H9 (cell line): ENCODE measurements at regions not wholly inside any gene's neighbourhood (a gene's known extent, or its start where the extent isn't known, plus 50 kb on each side); places are given as distances from the start of the nearest gene placed in this dataset.

Source experiments
- DNase-seq: peaks from one replicate; pipeline ENCODE4 v3.0.0-alpha.2; 2017
- H2AFZ ChIP-seq: one replicate; pipeline ENCODE4 v1.6.1; 2013; ENCODE audit warnings: mild to moderate bottlenecking, low read length, control low read depth, moderate library complexity
- H2AK5ac ChIP-seq: 2 replicates; pipeline ENCODE4 v1.6.1; 2013; ENCODE audit warnings: low read length, control low read depth, mixed read lengths; ENCODE audit not compliant: insufficient read length
- H2BK120ac ChIP-seq: one replicate; pipeline ENCODE4 v1.6.1; 2013; ENCODE audit warnings: low read depth, mild to moderate bottlenecking, low read length, control low read depth, inconsistent platforms; ENCODE audit not compliant: poor library complexity, severe bottlenecking
- H2BK12ac ChIP-seq: 2 replicates; pipeline ENCODE4 v1.6.1; 2013; ENCODE audit warnings: low read length, control low read depth, mixed read lengths, low read depth; ENCODE audit not compliant: insufficient read length
- H2BK15ac ChIP-seq: 2 replicates; pipeline ENCODE4 v1.6.1; 2013; ENCODE audit warnings: low read depth, low read length, control low read depth
- H2BK20ac ChIP-seq: one replicate; pipeline ENCODE4 v1.6.1; 2013; ENCODE audit warnings: low read depth, mild to moderate bottlenecking, low read length, control low read depth, inconsistent platforms; ENCODE audit not compliant: poor library complexity, severe bottlenecking
- H2BK5ac ChIP-seq: 2 replicates; pipeline ENCODE4 v1.6.1; 2013; ENCODE audit warnings: low read length, control low read depth, mixed read lengths; ENCODE audit not compliant: insufficient read length
- H3K14ac ChIP-seq: 2 replicates; pipeline ENCODE4 v1.6.1; 2013; ENCODE audit warnings: low read length, control low read depth; ENCODE audit not compliant: insufficient read depth
- H3K18ac ChIP-seq: 2 replicates; pipeline ENCODE4 v1.6.1; 2013; ENCODE audit warnings: low read depth, mild to moderate bottlenecking, mixed read lengths, low read length, control low read depth; ENCODE audit not compliant: insufficient read length
- H3K23ac ChIP-seq: 2 replicates; pipeline ENCODE4 v1.6.1; 2013; ENCODE audit warnings: low read length, control low read depth, mixed read lengths, low read depth; ENCODE audit not compliant: insufficient read length
- H3K23me2 ChIP-seq: 2 replicates; pipeline ENCODE4 v1.6.1; 2013; ENCODE audit warnings: low read depth, mild to moderate bottlenecking, mixed read lengths, low read length, control low read depth; ENCODE audit not compliant: insufficient read length, poor library complexity, severe bottlenecking
- H3K27ac ChIP-seq: 2 replicates; pipeline ENCODE4 v1.5.1; 2013; ENCODE audit warnings: low read length, control low read depth, mixed read lengths, low read depth; ENCODE audit not compliant: insufficient read length
- H3K27me3 ChIP-seq: 2 replicates; pipeline ENCODE4 v1.6.1; 2013; ENCODE audit warnings: low read length, control low read depth, inconsistent platforms; ENCODE audit not compliant: insufficient read depth
- H3K4ac ChIP-seq: 2 replicates; pipeline ENCODE4 v1.6.1; 2013; ENCODE audit warnings: low read depth, mild to moderate bottlenecking, control low read depth, inconsistent platforms, low read length, moderate library complexity
- H3K4me1 ChIP-seq: 2 replicates; pipeline ENCODE4 v1.6.1; 2013; ENCODE audit warnings: low read length, control low read depth, inconsistent platforms; ENCODE audit not compliant: insufficient read depth
- H3K4me2 ChIP-seq: 2 replicates; pipeline ENCODE4 v1.6.1; 2013; ENCODE audit warnings: low read length, control low read depth, mixed read lengths; ENCODE audit not compliant: insufficient read length, insufficient read depth
- H3K56ac ChIP-seq: 2 replicates; pipeline ENCODE4 v1.6.1; 2013; ENCODE audit warnings: low read depth, mild to moderate bottlenecking, mixed read lengths, low read length, control low read depth; ENCODE audit not compliant: insufficient read length
- H3K79me1 ChIP-seq: 2 replicates; pipeline ENCODE4 v1.6.1; 2013; ENCODE audit warnings: low read depth, mild to moderate bottlenecking, moderate library complexity, low read length, control low read depth, inconsistent platforms; ENCODE audit not compliant: insufficient read depth, poor library complexity, severe bottlenecking
- H3K79me2 ChIP-seq: 2 replicates; pipeline ENCODE4 v1.6.1; 2013; ENCODE audit warnings: low read length, control low read depth, inconsistent platforms; ENCODE audit not compliant: insufficient read depth
- H3K9ac ChIP-seq: 2 replicates; pipeline ENCODE4 v1.6.1; 2013; ENCODE audit warnings: low read length, control low read depth, mixed read lengths; ENCODE audit not compliant: insufficient read length; ENCODE audit errors: extremely low read depth
- H3K9me3 ChIP-seq: one replicate; pipeline ENCODE4 v1.6.1; 2013; ENCODE audit warnings: low read depth, low read length, inconsistent platforms; ENCODE audit not compliant: control insufficient read depth
- H3T11ph ChIP-seq: one replicate; pipeline ENCODE4 v1.6.1; 2013; ENCODE audit warnings: mild to moderate bottlenecking, low read length, control low read depth, inconsistent platforms
- H4K20me1 ChIP-seq: one replicate; pipeline ENCODE4 v1.6.1; 2013; ENCODE audit not compliant: control insufficient read depth, insufficient read length, insufficient read depth
- H4K5ac ChIP-seq: 2 replicates; pipeline ENCODE4 v1.6.1; 2013; ENCODE audit warnings: low read depth, mild to moderate bottlenecking, mixed read lengths, low read length, control low read depth; ENCODE audit not compliant: insufficient read length
- H4K8ac ChIP-seq: replicated peaks from 2 replicates; pipeline ENCODE4 v1.6.1; 2013; ENCODE audit warnings: low read length, control low read depth, mixed read lengths, low read depth; ENCODE audit not compliant: insufficient read length
- H4K91ac ChIP-seq: 2 replicates; pipeline ENCODE4 v1.6.1; 2013; ENCODE audit warnings: low read depth, mild to moderate bottlenecking, moderate library complexity, mixed read lengths, low read length, control low read depth; ENCODE audit not compliant: insufficient read length
- H3K27ac Mint-ChIP-seq, 3 experiments: 2 replicates in 2 of 3; 3 replicates in 1 of 3; pipeline ENCODE4 v1.8.0; 2020 to 2021; ENCODE audit warnings: mixed read lengths in 3 of 3, mild to moderate bottlenecking in 1 of 3, moderate library complexity in 1 of 3
- H3K27me3 Mint-ChIP-seq: 2 replicates; pipeline ENCODE4 v1.8.0; 2021; ENCODE audit warnings: low read depth, mild to moderate bottlenecking, moderate library complexity, mixed read lengths
- H3K36me3 Mint-ChIP-seq, 3 experiments: 2 replicates in 2 of 3; 3 replicates in 1 of 3; pipeline ENCODE4 v1.8.0; 2020 to 2021; ENCODE audit warnings: low read depth in 3 of 3, mixed read lengths in 3 of 3; ENCODE audit not compliant: insufficient read depth in 1 of 3
- H3K4me1 Mint-ChIP-seq, 2 experiments: 2 replicates each; pipeline ENCODE4 v1.8.0; 2020; ENCODE audit warnings: mixed read lengths in 2 of 2
- H3K4me3 Mint-ChIP-seq, 2 experiments: 2 replicates in 1 of 2; 3 replicates in 1 of 2; pipeline ENCODE4 v1.8.0; 2020 to 2021; ENCODE audit warnings: mild to moderate bottlenecking in 2 of 2, mixed read lengths in 2 of 2, moderate library complexity in 1 of 2
- H3K9me3 Mint-ChIP-seq, 2 experiments: 2 replicates in 1 of 2; 3 replicates in 1 of 2; pipeline ENCODE4 v1.8.0; 2020; ENCODE audit warnings: mild to moderate bottlenecking in 2 of 2, mixed read lengths in 2 of 2, moderate library complexity in 1 of 2
- CTCF ChIP-seq: fragments of 200-600 bp; sonication (generic); conservative IDR thresholded peaks from 3 replicates; pipeline ENCODE4 v1.8.0; 2021; ENCODE audit warnings: antibody characterized with exemption, mild to moderate bottlenecking
- WGBS: extraction: QIAGEN DNeasy Blood & Tissue Kit; methylation state at CpG from one replicate; pipeline ENCODE4 v1.1.7; 2013; ENCODE audit warnings: missing lambda C conversion rate, low lambda C conversion rate, mixed read lengths; ENCODE audit not compliant: insufficient read length; ENCODE audit errors: extremely low coverage; 5-methylcytosine and 5-hydroxymethylcytosine counted together

- DNase-seq: no peak
- H3K4me1 ChIP-seq: 0 out of 2 replicates have a peak, but pooled peaks cover 4% of the 10 kb centered on the region
- no peak overlapping the region for H2BK5ac ChIP-seq
- H3K4ac ChIP-seq: no peak overlapping the region
- H4K5ac ChIP-seq: no peak overlapping the region
- H3K27me3 ChIP-seq: no peaks in the 10 kb centered on the region
- H3K23ac ChIP-seq: no peak overlapping the region
- WGBS: no CpG with 5 or more reads among the region's 1 CpG
- H3K9ac ChIP-seq: no peak overlapping the region
- H3K4me1 Mint-ChIP-seq: peaks cover 25 to 42% of the 10 kb centered on the region in 2 experiments
- H3K27me3 Mint-ChIP-seq: no peaks in the 10 kb centered on the region
- no peak overlapping the region for H2AFZ ChIP-seq
- H2BK15ac ChIP-seq: no peak overlapping the region
- H3K27ac Mint-ChIP-seq: peak overlapping the region in 2 of 3 experiments; percentile 11 to 78; a peak in 4 of 7 replicates
- no peaks in the 10 kb centered on the region for H3K79me1 ChIP-seq
- no peak overlapping the region for H2BK120ac ChIP-seq
- H3K4me2 ChIP-seq: no peak overlapping the region
- H3T11ph ChIP-seq: no peak overlapping the region
- no peak overlapping the region for H4K8ac ChIP-seq
- H3K79me2 ChIP-seq: no peaks in the 10 kb centered on the region
- H3K56ac ChIP-seq: no peak overlapping the region
- H4K91ac ChIP-seq: no peak overlapping the region
- H2BK20ac ChIP-seq: no peak overlapping the region
- no peak overlapping the region for H3K18ac ChIP-seq
- H3K36me3 Mint-ChIP-seq: peaks cover 20 to 24% (median 20%) of the 10 kb centered on the region in 3 experiments
- peaks cover 3 to 11% of the 10 kb centered on the region in 2 experiments; a peak in 4 of 5 replicates for H3K9me3 Mint-ChIP-seq
- H3K14ac ChIP-seq: no peak overlapping the region
- no peak overlapping the region for H3K4me3 Mint-ChIP-seq
- H2BK12ac ChIP-seq: no peak overlapping the region
- no peak overlapping the region for H3K27ac ChIP-seq
- no peaks in the 10 kb centered on the region for H4K20me1 ChIP-seq
- no peak overlapping the region for H2AK5ac ChIP-seq
- H3K9me3 ChIP-seq: no peaks in the 10 kb centered on the region
- TF ChIP-seq CTCF: no peak
- no peaks in the 10 kb centered on the region for H3K23me2 ChIP-seq
These were observed 158.5 kb upstream of the S100G start for GRCh38 chrX:16491461-16491860.
